ENCODE measurements at regions not wholly inside any gene's neighbourhood (a gene's known extent, or its start where the extent isn't known, plus 50 kb on each side); places are given as distances from the start of the nearest gene placed in this dataset.

GRCh38 chr12:126369487-126370463 is 1304.5 kb downstream of the AACS start:
- no peaks in the 10 kb centered on the region for H3K27me3 ChIP-seq
- intact Hi-C loops (cut with DNase I; ENCODE audit: low total_unique reads), result no loop called here
- no peaks in the 10 kb centered on the region for H3K4me1 ChIP-seq
- no peak overlapping the region for H3K27ac ChIP-seq
- no peak overlapping the region for H3K4me3 ChIP-seq
- TF ChIP-seq POLR2AphosphoS5 (IDR thresholded peaks at IDR 0.05), result no peak
- no peak for TF ChIP-seq POLR2A (IDR thresholded peaks at IDR 0.05)
- TF ChIP-seq EP300 (IDR thresholded peaks at IDR 0.05), result no peak
- TF ChIP-seq CTCF (IDR thresholded peaks at IDR 0.05), result no peak
- H3K9me3 ChIP-seq, result no peaks in the 10 kb centered on the region
- 35 to 59% (median 41%) methylated on average over 3 of the region's 3 CpGs for WGBS, 5 donors
- DNase-seq, result no peak
- no peaks in the 10 kb centered on the region for H3K36me3 ChIP-seq

- Histone ChIP-seq H3K27me3 (no peaks in the 10 kb centered on the region), H3K36me3 (no peaks in the 10 kb centered on the region), H3K4me3 (no peak overlapping the region), H3K9me3 (peaks cover 0 to 4% (median 1%) of the 10 kb centered on the region in 4 donors), H3K4me1 (no peaks in the 10 kb centered on the region), H3K27ac (no peak overlapping the region)
- DNase-seq, result no peak
- TF ChIP-seq POLR2AphosphoS5 (IDR thresholded peaks at IDR 0.05), result no peak
- TF ChIP-seq POLR2A (IDR thresholded peaks at IDR 0.05), result no peak
- no peak for TF ChIP-seq EP300 (IDR thresholded peaks at IDR 0.05)
- TF ChIP-seq CTCF (IDR thresholded peaks at IDR 0.05), result no peak
- WGBS, 5 donors, result 67 to 75% (median 73%) methylated on average over 3 of the region's 3 CpGs
- intact Hi-C loops (cut with DNase I; ENCODE audit: low total_unique reads), result no loop called here
These were observed 1318.3 kb downstream of the AACS start for GRCh38 chr12:126383506-126383905.

GRCh38 chr12:126384026-126384564 is 1318.9 kb downstream of the AACS start:
- TF ChIP-seq CTCF (IDR thresholded peaks at IDR 0.05) (no peak), POLR2A (IDR thresholded peaks at IDR 0.05) (no peak), POLR2AphosphoS5 (IDR thresholded peaks at IDR 0.05) (no peak), EP300 (IDR thresholded peaks at IDR 0.05) (no peak)
- Histone ChIP-seq H3K9me3 (peaks cover 0 to 4% (median 1%) of the 10 kb centered on the region in 4 donors), H3K4me3 (no peak overlapping the region), H3K4me1 (no peaks in the 10 kb centered on the region), H3K36me3 (no peaks in the 10 kb centered on the region), H3K27ac (no peak overlapping the region), H3K27me3 (no peaks in the 10 kb centered on the region)
- peak in 1 of 2 donors; percentile 26 for DNase-seq
- intact Hi-C loops (cut with DNase I; ENCODE audit: low total_unique reads), result no loop called here
- WGBS, 5 donors, result 40 to 52% (median 45%) methylated on average over 2 of the region's 2 CpGs

- Histone ChIP-seq H3K27me3 (no peaks in the 10 kb centered on the region), H3K9me3 (peaks cover 0 to 4% (median 1%) of the 10 kb centered on the region in 4 donors), H3K27ac (no peak overlapping the region), H3K4me1 (no peaks in the 10 kb centered on the region), H3K36me3 (no peaks in the 10 kb centered on the region), H3K4me3 (no peak overlapping the region)
- intact Hi-C loops (cut with DNase I; ENCODE audit: low total_unique reads), result no loop called here
- no peak for DNase-seq
- 61 to 83% (median 75%) methylated on average over 2 to 4 of the region's 4 CpGs for WGBS, 5 donors
- TF ChIP-seq POLR2A (IDR thresholded peaks at IDR 0.05) (no peak), CTCF (IDR thresholded peaks at IDR 0.05) (no peak), POLR2AphosphoS5 (IDR thresholded peaks at IDR 0.05) (no peak), EP300 (IDR thresholded peaks at IDR 0.05) (no peak)
These were observed 1320.5 kb downstream of the AACS start for GRCh38 chr12:126385785-126386184.

Measured in stomach (tissue), 8 donors.